HG02642 (cell line): ENCODE measurements at regions not wholly inside any gene's neighbourhood (a gene's known extent, or its start where the extent isn't known, plus 50 kb on each side); places are given as distances from the start of the nearest gene placed in this dataset.

Source experiments
- ATAC-seq: cut with Tn5 transposase; IDR thresholded peaks from one replicate; pipeline ENCODE4 v1.9.1; 2021; ENCODE audit warnings: mild to moderate bottlenecking; ENCODE audit not compliant: unreplicated experiment, poor library complexity

DNA sequence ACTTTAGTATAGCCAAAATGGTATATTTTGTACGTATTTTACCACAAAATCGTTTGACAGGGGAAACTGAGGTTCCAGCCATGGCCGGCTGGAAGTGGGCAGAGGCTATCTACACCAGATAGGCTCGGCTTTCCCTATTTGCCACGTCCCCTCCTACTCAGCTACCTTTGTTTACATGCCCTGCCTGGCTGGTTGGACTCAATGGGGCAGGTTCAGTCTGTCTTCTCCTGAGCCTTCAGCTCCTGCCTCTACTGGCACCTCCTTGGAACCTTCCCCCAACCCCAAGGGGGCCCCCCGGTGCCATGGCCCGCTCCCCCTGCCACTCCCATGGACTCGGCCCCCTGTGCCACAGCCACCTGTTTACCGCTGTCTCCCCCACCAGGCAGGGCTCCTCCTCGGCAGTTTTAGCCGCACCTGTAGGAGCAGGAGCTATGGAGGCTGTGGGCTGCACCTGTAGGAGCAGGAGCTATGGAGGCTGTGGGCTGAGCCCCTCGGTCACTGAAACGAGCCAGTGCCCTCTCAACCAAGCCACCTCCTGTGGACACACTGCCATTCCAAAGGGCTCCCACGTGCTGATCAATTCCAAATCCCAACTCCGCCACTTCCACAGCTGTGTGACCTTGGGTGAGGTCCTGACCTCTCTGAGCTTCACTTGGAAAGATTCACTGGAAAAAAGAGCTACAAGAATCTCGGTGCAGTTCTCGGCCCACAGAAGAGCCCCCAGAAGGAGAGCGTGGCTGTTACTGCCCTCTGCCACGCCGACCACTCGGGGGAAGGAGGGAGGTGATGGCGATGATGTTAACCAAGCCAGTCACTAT lies 62.2 kb downstream of the NCOR2 start:
- no peak for ATAC-seq

DNA sequence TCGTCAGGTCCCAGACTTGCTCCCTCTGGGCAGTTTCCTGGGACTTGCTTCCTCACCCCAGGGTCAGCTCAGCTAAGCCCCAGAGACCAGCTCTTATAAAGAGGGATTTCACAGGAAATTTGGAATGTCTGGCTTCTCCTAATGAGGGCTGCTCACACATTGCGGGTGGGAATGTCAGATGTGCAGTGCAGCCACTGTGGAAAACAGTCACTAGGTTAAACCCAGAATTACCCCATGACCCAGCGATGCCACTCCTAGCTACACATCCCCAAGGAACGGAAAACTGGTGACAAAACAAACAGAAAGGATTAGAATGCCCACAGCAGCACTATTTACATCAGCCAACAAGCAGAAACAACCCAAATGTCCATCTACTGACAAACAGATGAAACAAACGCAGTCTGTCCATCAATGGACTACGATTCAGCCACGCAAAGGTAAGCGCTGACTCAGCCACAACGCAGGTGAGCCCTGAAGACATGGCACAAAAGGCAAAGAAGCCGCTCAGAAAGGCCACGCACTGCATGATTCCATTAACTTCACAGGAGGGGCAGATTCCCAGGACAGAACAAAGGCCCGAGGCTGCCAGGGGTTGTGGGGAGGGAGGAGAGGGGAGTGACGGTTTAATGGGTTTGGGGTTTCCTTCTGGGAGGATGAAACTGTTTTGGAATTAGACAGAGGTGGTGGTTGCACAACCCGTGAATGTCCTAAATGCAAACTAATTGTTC lies 63.0 kb downstream of the NCOR2 start:
- no peak for ATAC-seq

DNA sequence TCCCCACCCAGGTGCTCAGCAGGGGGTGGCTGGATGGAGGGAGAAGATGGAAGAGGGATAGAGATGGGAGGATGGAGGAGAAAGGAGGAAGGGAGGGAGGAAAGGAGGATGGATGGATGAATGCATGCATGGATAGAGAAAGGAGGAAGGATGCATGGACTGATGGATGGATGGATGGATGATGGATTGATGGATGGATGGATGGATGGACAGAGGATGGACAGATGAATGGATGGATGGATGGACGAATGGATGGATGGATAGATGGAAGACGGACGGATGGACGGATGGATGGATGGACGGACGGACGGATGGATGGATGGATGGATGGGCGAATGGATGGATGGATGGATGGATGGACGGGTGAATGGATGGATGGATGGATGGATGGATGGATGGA lies 64.1 kb downstream of the NCOR2 start:
- no peak for ATAC-seq

DNA sequence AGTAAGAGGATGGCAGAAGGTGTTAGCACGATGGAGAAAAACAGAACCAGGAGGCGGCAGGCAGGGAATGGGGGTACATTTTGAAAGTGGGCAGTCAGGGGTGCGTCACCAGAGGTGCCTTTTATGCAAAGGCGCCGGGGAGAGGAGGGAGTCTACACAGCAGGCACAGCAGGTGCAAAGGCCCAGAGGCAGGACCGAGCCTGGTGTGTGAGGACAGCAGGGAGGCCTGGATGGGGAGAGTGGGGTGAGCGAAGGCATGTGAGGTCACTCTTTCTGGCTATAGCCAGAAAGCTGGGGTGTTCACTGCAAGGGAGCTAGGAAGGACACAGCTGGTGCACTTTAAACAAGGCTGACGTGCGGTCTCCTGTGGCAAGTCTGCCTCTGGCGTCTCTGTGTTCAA lies 65.0 kb downstream of the NCOR2 start:
- no peak for ATAC-seq

DNA sequence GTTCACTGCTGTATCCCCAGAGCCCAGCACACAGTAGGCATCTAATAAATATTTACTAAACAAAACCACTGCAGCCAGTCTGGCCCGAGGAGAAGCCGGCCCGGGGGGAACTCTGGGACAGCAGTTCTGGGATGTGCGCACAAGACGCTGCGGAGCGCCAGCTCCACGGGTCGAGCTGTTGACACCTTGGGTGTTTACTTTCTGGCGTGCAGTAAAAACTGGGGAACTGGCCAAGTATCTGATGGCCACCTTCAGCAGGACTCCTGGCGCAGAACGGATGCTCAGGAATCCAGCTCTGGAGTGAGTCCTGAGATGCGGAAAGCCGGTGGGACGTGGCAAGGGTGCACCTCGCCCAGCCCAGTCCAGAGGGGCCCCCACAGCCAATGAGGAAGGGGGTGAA lies 65.6 kb downstream of the NCOR2 start:
- no peak for ATAC-seq

DNA sequence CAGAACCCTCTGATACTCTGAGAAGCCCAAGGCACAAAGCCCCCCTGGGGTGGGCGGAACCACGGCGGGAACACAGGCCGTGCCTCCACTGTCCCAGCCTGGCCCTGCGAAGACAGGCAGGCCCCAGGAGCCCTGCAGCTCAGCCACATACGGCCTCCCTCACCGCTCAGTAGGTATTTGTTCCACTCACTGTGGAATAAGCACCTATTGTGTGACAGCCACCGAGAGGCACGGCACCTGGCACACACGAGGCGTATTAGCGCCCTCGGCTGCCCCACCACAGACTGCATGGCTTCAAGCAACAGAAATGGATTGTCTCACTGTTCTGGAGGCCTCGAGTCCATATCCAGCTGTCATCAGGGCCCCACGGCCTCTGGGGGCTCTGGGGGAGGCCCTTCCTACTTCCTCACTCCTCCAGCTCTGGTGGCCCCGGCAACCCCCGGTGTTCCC lies 66.3 kb downstream of the NCOR2 start:
- no peak for ATAC-seq

DNA sequence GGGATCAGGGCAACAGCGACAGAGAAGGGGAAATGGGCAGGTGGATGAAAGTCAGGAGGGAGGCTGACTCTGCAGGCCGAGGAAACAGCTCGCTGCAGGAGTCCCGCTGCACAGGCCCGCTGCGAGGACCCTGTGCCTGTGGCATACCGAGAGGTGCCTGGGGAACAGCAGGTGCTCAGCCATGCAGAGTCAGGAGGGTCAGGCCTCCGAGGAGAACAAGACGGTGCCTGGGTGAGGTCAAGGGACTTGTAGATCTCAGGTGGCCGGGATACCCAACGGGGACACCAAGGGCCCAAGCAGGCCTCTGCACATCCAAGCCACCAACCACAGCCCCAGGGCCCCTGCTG lies 67.5 kb downstream of the NCOR2 start:
- ATAC-seq, result no peak

DNA sequence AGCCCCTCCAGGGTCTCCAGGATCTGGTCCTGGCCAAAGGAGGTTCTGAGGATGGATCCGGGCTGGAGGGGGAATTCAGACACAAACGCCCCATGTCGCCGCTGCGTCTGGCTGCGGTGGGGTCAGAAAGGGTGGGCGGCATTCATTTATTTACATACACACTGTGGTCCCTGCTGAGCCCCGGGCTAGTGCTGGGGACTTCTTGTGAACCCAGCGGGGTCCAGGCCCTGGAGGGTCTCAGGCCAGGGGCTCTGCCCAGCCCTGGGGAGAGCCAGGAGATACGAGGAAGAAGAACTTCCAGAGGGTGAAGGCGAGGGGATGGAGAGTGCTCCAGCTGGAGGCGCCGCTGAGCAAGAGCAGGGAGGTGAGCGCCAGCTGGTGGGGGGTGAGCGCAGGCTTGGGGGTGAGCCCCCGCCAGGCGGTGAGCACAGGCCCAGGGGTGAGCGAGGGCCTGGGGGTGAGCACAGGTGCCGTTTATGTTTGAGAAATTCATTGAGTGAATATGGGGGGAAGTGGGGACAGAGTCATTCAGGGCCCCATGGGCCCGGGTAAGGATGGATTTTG lies 68.1 kb downstream of the NCOR2 start:
- no peak for ATAC-seq

DNA sequence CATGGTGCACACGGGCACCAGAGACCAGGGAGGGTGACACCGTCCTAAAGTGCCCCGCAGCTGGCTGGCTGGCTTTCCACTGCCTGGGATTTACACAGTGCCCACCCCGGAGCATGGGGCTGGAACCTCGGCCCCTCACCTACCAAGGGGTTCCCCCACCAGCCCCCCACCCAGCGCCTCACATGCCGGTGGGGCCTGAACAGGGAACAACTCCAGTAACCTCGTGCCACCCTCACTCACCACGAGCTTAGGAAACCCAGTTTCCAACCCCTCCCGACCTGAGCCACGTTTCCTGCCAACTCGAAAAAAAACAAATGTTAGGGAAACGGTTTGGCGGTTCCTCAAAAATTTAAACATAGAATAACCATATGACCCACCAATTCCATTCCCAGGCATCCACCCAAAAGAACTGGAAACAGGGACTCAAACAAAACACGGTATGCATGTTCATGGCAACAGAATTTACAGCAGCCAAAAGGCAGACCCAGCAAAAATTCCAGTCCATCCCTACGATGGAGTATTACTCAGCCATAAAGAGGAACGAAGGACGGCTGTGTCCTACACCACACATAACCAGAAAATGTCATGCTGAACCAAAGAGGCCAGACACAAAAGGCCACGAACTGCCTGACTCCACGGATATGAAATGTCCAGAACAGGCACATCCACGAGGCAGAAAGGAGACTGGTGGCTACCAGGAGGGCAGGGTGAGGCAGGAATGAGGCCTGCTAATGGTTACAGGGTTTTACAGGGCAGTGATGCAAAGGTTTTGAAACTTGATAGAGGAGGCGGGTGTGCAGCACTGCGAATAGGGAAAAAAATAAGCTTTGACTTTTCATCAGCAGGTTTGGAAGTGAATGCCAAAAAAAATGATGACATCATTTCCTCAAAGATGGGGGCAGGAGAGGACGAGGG lies 68.9 kb downstream of the NCOR2 start:
- no peak for ATAC-seq

DNA sequence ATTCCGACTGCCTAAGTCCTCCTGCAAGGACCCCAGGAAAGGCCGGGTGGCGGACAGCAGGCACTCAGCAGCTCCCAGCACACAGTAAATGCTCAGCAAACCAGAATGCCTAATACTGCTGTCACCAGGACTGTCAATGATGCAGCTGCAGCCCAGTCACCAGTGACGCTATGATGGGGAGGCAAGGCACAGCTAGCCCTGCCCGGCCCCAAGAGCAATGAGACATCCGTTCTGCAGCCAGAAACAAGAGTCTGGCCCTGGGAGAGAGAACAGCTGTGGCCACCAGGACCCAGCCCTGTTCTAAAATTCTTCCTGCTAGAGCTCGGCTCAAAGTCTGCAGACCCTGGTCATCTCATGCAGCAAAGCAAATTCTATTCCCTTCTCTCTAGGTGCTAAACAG lies 69.8 kb downstream of the NCOR2 start:
- no peak for ATAC-seq

DNA sequence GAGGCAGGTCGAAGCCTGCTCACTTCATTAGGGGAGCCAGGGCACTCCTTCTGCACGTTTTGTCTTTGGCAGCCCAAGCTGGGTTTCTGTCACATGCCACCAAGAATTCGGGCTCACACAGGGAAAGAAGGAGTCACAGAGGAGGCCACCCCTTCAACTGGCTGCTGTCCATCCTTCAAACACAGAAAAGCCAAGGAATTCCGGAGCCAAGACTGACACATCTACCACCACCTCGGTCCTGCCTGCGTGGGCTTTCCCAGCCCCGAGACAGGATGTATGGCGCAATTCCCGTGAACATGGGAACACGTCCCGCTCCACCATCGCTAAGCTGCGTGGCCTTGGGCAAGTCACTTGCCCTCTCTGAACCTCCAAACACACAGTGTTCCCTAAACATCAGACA lies 70.4 kb downstream of the NCOR2 start:
- no peak for ATAC-seq

DNA sequence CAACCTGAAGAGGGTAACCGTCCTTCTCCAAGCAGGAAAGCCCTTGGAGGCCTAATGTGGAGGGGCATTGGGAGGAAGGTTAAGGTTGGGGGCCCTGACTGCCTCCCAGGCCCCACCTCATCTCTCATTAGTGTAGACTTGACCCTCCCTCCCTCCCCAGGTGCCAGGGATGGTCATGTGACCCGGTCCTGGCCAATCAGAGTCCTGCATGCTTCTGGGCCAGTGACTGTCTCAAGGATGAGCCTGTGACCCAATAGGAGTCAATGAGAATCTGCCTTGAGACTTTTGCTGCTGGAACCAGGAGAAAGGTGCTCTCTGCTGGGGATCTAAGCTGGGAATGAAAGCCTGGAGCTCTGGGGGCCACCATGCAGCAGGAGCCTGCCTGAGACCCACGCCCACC lies 70.8 kb downstream of the NCOR2 start:
- no peak for ATAC-seq

DNA sequence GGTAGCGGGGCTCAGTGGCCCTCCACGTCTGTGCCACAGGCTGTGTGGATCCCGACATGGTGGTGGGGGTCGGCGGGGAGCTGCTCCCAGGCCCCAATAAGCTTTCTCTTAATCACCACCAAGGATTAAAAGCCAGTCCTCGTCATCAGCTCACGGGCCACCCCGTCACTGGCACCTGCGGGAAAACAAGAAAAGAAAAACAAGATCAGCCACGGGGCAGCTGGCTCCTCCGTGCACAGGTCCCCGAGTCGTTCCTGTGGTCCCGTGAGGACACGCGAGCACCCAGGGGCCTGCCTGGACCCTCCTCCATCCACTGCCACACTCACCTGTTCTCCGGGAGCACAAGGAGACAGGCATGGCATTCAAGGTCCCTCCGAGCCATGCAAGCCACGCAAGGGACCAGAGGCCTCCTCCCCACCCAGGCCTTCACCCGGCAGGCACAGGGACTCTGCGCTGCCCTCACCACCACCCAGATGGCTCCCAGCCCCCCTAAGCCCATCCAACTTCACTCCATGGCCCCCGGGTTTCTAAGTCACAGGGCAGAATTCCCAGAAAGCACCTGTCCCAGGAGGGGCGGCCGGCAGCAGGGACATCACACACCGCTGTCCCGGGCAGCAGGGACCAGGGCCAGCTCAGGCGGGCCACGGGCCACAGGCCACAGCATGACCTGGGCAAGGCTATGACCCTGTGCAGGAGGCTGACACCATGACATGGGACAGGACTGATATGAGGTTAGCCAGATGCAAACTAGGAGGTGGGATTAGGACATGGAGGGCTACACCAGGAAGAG lies 72.0 kb downstream of the NCOR2 start:
- no peak for ATAC-seq

DNA sequence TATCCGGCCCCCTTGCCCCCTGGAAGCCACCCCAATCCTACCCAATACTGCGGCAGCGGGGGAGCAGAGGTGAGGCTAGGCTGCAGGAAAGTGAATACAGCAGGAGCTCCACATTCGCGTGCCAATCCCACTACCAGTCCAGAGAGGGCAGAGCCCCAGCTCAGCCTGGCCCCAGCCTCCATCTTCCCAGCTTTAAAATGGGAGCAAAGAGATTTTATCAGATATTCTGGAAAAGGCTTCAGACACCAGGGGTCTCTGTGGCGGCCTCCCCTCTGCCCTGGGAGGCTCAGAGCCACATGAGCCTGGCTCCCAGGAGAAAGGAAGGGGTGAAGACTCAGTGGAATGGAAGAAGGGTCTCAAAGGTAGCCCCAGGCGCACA lies 72.7 kb downstream of the NCOR2 start:
- no peak for ATAC-seq

DNA sequence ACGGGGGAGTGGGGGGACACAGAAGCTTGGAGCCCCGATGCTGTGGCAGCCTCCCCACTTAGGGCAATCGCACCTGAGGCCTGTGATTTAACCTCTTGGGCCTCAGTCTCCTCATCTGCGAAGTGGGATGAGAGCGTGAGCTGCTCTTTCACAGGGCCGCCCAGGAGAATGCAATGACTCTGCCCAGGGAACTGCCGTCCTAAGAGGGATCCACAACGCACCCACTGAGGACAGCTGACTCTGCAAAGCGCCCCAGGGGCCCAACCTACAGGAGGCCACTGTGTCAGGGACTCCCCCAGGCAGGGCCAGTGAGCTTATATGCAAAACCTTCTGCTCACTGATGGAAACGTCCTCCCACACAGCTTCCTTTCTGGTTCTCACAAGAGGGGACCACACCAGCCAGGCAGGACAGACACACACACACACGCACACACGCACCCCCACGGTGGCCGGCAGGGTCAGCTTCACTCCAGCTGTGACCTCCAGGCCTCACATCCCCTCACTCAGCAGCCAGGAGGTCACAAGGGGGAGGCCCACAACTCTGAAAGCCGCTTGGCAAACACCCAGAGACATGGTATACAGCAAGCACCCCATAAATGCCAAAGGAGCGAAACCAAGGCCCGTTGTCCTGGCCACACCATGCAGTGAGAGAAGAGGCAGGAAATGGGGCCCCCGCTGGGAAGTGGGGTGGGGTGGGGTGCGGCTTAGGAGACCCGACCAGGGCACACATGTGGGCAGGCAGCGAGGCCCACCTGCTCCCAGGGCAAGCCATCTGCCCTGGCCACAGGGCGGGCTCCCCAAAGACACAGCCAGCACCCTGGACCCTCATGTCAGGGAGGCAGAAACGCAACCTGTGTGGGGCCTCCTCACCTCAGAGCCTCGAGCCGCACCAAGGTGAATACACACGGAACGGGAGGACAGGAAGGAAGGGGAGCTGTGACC lies 73.3 kb downstream of the NCOR2 start:
- ATAC-seq, result peak; percentile 88

DNA sequence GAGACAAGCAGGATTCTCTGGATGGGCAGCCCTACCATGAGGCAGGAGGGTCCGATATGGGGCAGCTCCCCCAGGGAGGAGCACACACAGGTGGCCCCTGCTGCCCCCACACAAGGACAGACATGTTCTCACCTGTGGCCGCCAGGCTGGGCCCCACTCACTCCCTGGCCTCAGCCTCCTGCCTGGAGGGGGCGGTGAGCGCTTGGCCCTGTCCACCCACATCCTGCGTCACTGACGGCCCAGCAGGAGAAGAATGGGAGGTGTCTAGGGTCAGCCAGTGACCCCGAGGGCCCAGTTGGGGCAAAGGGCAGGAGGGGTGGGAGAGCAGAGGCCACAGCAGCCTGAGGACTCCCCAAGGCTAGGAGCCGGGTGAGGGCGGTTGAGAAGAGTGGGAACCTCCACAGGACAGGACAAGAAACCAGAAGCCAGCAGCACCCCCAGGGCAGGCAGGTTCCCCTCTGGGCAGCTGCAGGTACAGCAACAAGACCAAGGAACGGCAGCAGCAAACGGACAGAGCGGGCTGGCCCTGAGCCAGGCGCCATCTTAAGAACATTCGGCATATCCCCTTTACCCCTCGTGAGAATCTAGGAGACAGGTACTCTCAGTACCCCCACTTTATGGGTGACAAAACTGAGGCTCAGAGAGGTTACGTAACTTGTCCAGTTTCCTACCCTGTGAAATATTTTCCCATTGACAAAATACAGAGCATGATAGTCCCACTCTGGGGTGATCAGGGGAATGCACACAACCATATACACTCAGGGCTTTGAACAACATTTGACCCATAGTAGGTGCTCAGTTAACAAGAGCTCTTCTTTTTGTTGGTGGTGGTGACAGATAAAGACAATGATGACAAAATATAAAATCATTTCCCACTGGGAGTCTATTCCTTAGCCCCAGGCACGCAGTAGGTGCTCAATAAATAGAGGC lies 74.3 kb downstream of the NCOR2 start:
- no peak for ATAC-seq

DNA sequence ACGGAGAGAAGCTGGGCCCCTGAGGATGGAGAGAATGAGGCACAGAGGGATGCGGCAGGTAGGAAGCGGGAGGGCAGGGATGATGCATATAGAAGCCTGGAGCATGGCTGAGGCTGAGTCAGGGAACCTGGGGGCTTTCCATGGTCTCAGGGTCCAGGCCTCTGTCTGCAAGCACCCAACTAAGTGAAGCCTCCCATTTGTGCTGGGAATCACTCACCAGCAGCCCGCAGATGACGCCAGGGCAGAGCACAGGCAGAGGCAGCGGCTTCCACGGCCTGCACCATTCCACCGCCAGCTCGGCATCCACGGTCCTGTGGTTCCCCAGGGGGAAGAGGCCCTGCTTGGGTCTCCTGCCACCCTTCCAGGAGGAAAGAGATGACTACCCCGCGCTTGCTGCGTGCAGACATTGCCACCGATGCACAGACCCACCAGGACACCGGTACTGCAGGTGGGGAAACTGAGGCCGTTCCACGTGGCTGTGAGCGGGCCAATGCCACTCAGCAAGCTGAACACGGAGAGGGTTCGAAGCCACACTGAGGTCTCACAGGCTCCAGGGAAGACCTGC lies 75.5 kb downstream of the NCOR2 start:
- ATAC-seq, result no peak
